ENCODE measurements at regions not wholly inside any gene's neighbourhood (a gene's known extent, or its start where the extent isn't known, plus 50 kb on each side); places are given as distances from the start of the nearest gene placed in this dataset.
"Not testable (repeated sequence)": the region's sequence is repeated elsewhere in the genome, so short reads cannot be mapped to it uniquely, and the experiment has no call there.

DNA sequence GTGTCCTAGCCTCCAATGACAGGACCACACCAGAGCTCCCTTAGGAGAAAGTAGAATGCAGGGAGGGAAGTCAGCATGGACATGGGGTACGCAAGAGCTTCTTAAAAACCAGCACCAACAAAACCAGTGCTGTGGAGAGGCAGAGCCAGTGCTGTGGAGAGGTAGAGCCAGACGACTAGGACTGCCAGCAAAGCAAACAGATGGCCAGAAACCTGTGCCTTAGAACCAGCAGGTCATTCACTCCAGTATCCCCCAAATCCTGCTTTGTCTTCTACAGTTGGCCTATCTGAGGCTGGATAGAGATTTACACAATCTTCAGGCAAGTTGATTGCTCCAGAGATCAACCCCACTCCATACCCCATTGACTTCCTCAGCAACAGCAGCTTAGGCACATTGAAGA lies 459.9 kb upstream of the CAMK1G start:
- H3K36me3 ChIP-seq (ENCODE audit: insufficient read depth, low read length): no peaks in the 10 kb centered on the region
- H3K27ac ChIP-seq (ENCODE audit: low read depth, low read length, poor library complexity, severe bottlenecking): no peak overlapping the region
- intact Hi-C loops (cut with micrococcal nuclease; ENCODE audit: unreplicated experiment): no loop called here
- DNase-seq (ENCODE audit: low spot score): no peak
- no peaks in the 10 kb centered on the region for H3K79me2 ChIP-seq (ENCODE audit: insufficient read depth, low read depth, low read length)
- H3K4me3 ChIP-seq (ENCODE audit: low read depth, low read length, poor library complexity, severe bottlenecking): no peak overlapping the region
- no peaks in the 10 kb centered on the region for H4K20me1 ChIP-seq (ENCODE audit: insufficient read depth, low read length)
- H3K9me2 ChIP-seq (ENCODE audit: insufficient read depth, low read length): no peaks in the 10 kb centered on the region
- H3K4me2 ChIP-seq (ENCODE audit: low read length): no peak overlapping the region
- TF ChIP-seq EZH2phosphoT487 (IDR thresholded peaks at IDR 0.05; ENCODE audit: borderline replicate concordance, low read depth, low read length): no peak
- TF ChIP-seq, protein P1, sequence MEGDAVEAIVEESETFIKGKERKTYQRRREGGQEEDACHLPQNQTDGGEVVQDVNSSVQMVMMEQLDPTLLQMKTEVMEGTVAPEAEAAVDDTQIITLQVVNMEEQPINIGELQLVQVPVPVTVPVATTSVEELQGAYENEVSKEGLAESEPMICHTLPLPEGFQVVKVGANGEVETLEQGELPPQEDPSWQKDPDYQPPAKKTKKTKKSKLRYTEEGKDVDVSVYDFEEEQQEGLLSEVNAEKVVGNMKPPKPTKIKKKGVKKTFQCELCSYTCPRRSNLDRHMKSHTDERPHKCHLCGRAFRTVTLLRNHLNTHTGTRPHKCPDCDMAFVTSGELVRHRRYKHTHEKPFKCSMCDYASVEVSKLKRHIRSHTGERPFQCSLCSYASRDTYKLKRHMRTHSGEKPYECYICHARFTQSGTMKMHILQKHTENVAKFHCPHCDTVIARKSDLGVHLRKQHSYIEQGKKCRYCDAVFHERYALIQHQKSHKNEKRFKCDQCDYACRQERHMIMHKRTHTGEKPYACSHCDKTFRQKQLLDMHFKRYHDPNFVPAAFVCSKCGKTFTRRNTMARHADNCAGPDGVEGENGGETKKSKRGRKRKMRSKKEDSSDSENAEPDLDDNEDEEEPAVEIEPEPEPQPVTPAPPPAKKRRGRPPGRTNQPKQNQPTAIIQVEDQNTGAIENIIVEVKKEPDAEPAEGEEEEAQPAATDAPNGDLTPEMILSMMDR (conservative IDR thresholded peaks at IDR 0.05; ENCODE audit: low read length): no peak
- ChIA-PET CTCF (ENCODE audit: unreplicated experiment) (no interaction called here), POLR2A (no interaction called here)
- no peak overlapping the region for H2AFZ ChIP-seq (ENCODE audit: low read length)
- H3K4me1 ChIP-seq (ENCODE audit: insufficient read depth, low read length, poor library complexity, severe bottlenecking): no peaks in the 10 kb centered on the region
- no TSS peak for BruUV-seq (replicated peaks)
- H3K9me3 ChIP-seq (ENCODE audit: low read length): no peaks in the 10 kb centered on the region

DNA sequence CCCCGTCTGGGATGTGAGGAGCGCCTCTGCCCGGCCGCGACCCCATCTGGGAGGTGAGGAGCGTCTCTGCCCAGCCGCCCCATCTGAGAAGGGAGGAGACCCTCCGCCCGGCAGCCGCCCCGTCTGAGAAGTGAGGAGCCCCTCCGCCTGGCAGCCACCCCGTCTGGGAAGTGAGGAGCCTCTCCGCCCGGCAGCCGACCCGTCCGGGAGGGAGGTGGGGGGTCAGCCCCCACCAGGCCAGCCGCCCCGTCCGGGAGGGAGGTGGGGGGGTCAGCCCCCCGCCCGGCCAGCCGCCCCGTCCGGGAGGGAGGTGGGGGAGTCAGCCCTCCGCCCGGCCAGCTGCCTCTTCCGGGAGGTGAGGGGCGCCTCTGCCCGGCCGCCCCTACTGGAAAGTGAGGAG lies 454.4 kb upstream of the CAMK1G start:
- DNase-seq (ENCODE audit: low spot score); H3K27ac ChIP-seq (ENCODE audit: low read depth, low read length, poor library complexity, severe bottlenecking); H3K4me3 ChIP-seq (ENCODE audit: low read depth, low read length, poor library complexity, severe bottlenecking); H3K79me2 ChIP-seq (ENCODE audit: insufficient read depth, low read depth, low read length); intact Hi-C loops (cut with micrococcal nuclease; ENCODE audit: unreplicated experiment); H3K36me3 ChIP-seq (ENCODE audit: insufficient read depth, low read length); H3K4me2 ChIP-seq (ENCODE audit: low read length); H3K9me3 ChIP-seq (ENCODE audit: low read length); BruUV-seq (replicated peaks); H2AFZ ChIP-seq (ENCODE audit: low read length); CTCF ChIA-PET (ENCODE audit: unreplicated experiment); H4K20me1 ChIP-seq (ENCODE audit: insufficient read depth, low read length); H3K4me1 ChIP-seq (ENCODE audit: insufficient read depth, low read length, poor library complexity, severe bottlenecking); POLR2A ChIA-PET; H3K9me2 ChIP-seq (ENCODE audit: insufficient read depth, low read length): not testable (repeated sequence)

DNA sequence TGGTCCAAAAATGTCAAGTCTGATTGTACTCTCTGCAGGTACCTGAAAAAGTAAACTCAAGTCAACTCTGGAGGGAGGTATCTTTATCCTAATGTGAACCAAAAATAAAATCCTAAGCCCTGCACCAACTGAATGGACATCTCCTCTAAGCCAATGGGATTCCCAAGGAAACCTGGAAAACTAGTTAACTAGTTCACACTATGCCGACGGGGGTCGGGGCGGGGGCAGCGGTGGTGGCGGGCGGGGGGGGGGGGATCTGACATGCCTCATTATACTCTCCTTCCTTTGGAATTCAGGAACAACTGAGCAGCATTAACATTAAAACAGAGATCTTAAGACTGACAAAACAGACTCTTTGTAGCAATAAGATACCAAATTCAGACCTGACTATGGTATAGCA lies 452.6 kb upstream of the CAMK1G start:
- Histone ChIP-seq H3K9me3 (ENCODE audit: low read length) (no peaks in the 10 kb centered on the region), H4K20me1 (ENCODE audit: insufficient read depth, low read length) (no peaks in the 10 kb centered on the region), H3K27ac (ENCODE audit: low read depth, low read length, poor library complexity, severe bottlenecking) (no peak overlapping the region), H3K4me2 (ENCODE audit: low read length) (no peak overlapping the region), H3K9me2 (ENCODE audit: insufficient read depth, low read length) (no peaks in the 10 kb centered on the region), H2AFZ (ENCODE audit: low read length) (no peak overlapping the region), H3K79me2 (ENCODE audit: insufficient read depth, low read depth, low read length) (no peaks in the 10 kb centered on the region), H3K4me3 (ENCODE audit: low read depth, low read length, poor library complexity, severe bottlenecking) (no peak overlapping the region), H3K36me3 (ENCODE audit: insufficient read depth, low read length) (no peaks in the 10 kb centered on the region), H3K4me1 (ENCODE audit: insufficient read depth, low read length, poor library complexity, severe bottlenecking) (no peaks in the 10 kb centered on the region)
- no peak for DNase-seq (ENCODE audit: low spot score)
- BruUV-seq (replicated peaks): no TSS peak
- POLR2A ChIA-PET: no interaction called here
- CTCF ChIA-PET (ENCODE audit: unreplicated experiment): no interaction called here
- intact Hi-C loops (cut with micrococcal nuclease; ENCODE audit: unreplicated experiment): no loop called here
- TF ChIP-seq, protein P1 (conservative IDR thresholded peaks at IDR 0.05; ENCODE audit: low read length): no peak
- no peak for TF ChIP-seq EZH2phosphoT487 (IDR thresholded peaks at IDR 0.05; ENCODE audit: borderline replicate concordance, low read depth, low read length)
